ENCODE measurements at regions not wholly inside any gene's neighbourhood (a gene's known extent, or its start where the extent isn't known, plus 50 kb on each side); places are given as distances from the start of the nearest gene placed in this dataset.

DNA sequence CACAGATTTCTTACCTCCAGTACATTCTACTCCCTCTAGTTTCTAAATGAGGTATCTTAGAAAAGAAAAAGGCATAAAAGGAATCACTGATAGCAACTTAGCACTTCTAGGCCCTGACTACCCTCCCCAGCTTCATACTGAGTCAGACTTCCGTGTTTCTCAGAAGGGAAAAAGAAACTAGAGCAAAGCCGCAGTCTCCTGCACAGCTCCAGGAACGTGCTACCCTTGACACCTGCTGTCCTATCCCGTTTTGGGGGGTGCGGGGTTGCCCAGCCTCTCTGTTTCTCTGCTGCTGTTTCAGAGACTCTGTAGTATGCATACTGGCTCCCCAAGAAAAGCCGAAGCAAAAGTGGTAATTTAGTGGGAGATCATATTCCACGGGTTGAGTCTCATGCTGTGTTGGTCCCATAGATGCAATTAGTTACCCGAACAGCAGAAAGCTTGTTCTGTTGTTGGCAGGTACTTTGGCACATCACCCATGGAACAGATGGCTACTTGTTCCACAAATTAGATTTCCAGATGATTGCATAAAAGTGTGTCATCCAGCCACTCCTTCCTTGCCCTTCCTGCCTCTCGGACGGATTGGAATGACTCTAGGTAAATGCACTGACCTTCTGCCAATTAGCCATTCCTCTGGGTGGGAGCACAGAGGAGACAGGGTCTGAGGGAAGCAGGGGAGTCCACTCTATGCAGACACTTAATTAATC is 438.1 kb downstream of the FUT8 start:
- H3K36me3 ChIP-seq (ENCODE audit: control insufficient read depth in 2 of 2, insufficient read depth in 2 of 2, low read length in 2 of 2) = no peaks in the 10 kb centered on the region
- no peak overlapping the region for H3K4me3 ChIP-seq (ENCODE audit: low read length in 2 of 2)
- H3K27me3 ChIP-seq (ENCODE audit: control insufficient read depth in 1 of 2, insufficient read depth in 2 of 2, low read length in 2 of 2) = peaks cover 0 to 2% of the 10 kb centered on the region in 2 donors
- no peak overlapping the region for H3K27ac ChIP-seq (ENCODE audit: low read length)
- H3K9me3 ChIP-seq (ENCODE audit: control insufficient read depth in 2 of 2, low read length in 2 of 2) = peaks cover 0 to 3% of the 10 kb centered on the region in 2 donors
- no peak overlapping the region for H3K9ac ChIP-seq (ENCODE audit: low read length in 2 of 2)
- H3K4me1 ChIP-seq (ENCODE audit: control insufficient read depth, insufficient read depth, low read length) = no peaks in the 10 kb centered on the region

DNA sequence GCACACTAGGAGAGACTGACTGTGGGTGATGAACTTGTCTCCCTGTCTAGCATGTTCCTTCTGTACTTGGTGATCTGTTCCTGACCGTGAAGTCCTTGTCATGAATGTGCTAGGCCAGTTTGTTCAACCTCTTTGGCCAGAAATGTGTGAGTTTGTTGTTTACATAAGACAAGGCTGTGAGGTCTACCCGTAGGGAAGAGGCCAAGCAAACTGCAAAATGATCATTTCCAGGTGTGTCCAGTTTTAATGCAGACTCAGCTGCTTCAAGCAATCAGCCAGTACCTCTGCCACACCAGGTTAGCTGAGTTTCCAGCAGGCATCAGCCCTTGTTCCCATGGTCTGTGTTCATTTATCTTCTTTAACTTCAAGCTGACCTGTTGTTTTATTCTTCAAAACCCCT is 440.2 kb downstream of the FUT8 start:
- H3K9ac ChIP-seq (ENCODE audit: low read length in 2 of 2) = no peak overlapping the region
- H3K36me3 ChIP-seq (ENCODE audit: control insufficient read depth in 2 of 2, insufficient read depth in 2 of 2, low read length in 2 of 2) = no peaks in the 10 kb centered on the region
- H3K27ac ChIP-seq (ENCODE audit: low read length) = no peak overlapping the region
- H3K27me3 ChIP-seq (ENCODE audit: control insufficient read depth in 1 of 2, insufficient read depth in 2 of 2, low read length in 2 of 2) = peaks cover 0 to 2% of the 10 kb centered on the region in 2 donors
- H3K9me3 ChIP-seq (ENCODE audit: control insufficient read depth in 2 of 2, low read length in 2 of 2) = peaks cover 0 to 3% of the 10 kb centered on the region in 2 donors
- no peaks in the 10 kb centered on the region for H3K4me1 ChIP-seq (ENCODE audit: control insufficient read depth, insufficient read depth, low read length)
- H3K4me3 ChIP-seq (ENCODE audit: low read length in 2 of 2) = no peak overlapping the region

DNA sequence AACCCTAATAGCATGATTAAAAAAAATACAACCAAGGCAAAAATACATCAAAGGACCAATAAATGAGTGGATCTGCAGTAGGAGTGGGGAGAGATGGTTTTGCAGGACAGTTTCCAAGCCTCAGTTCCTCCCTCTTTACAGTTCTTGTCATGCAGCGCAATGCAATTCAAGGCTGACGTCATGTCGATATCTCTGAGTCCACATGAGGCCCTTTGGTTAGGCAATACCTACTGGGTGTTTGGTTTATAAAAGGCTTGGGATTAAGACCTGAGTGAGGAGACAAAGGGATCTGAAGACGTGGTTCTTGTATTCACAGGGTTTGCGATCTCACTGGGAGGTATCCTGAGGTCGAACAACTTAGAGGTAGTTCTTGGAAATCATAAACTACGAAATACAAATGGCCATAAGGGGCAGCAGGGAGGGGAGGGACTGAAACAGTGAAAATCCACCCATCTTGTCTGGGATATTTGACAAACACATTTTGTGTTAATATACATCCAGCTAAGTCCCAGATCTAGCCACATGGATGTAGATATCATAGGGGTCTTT is 441.0 kb downstream of the FUT8 start:
- no peak overlapping the region for H3K9ac ChIP-seq (ENCODE audit: low read length in 2 of 2)
- H3K4me1 ChIP-seq (ENCODE audit: control insufficient read depth, insufficient read depth, low read length) = no peaks in the 10 kb centered on the region
- no peaks in the 10 kb centered on the region for H3K36me3 ChIP-seq (ENCODE audit: control insufficient read depth in 2 of 2, insufficient read depth in 2 of 2, low read length in 2 of 2)
- H3K27me3 ChIP-seq (ENCODE audit: control insufficient read depth in 1 of 2, insufficient read depth in 2 of 2, low read length in 2 of 2) = peaks cover 0 to 2% of the 10 kb centered on the region in 2 donors
- H3K9me3 ChIP-seq (ENCODE audit: control insufficient read depth in 2 of 2, low read length in 2 of 2) = peaks cover 0 to 3% of the 10 kb centered on the region in 2 donors
- no peak overlapping the region for H3K27ac ChIP-seq (ENCODE audit: low read length)
- no peak overlapping the region for H3K4me3 ChIP-seq (ENCODE audit: low read length in 2 of 2)

DNA sequence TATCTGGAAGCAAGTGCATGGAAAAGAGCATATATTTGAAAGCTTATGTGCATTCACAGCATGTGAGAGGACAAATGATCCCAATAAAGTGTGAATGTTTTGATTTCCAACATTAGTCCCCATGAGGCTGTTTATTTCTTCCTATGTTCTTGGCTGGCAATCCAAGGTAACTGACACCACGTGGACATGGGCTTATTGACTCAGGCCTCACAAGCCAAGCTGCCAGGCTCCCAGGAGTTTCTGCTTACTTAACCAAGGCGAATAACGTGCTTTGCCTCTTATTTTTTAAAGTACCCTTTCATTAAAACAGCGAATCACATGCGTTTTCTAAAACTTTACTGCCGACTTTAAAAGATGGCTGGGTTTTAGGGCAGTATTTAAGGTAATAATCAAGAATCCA is 441.7 kb downstream of the FUT8 start:
- Histone ChIP-seq H3K9me3 (ENCODE audit: control insufficient read depth in 2 of 2, low read length in 2 of 2) (peaks cover 0 to 3% of the 10 kb centered on the region in 2 donors), H3K27ac (ENCODE audit: low read length) (no peak overlapping the region), H3K4me1 (ENCODE audit: control insufficient read depth, insufficient read depth, low read length) (no peaks in the 10 kb centered on the region), H3K36me3 (ENCODE audit: control insufficient read depth in 2 of 2, insufficient read depth in 2 of 2, low read length in 2 of 2) (no peaks in the 10 kb centered on the region), H3K27me3 (ENCODE audit: control insufficient read depth in 1 of 2, insufficient read depth in 2 of 2, low read length in 2 of 2) (peaks cover 0 to 2% of the 10 kb centered on the region in 2 donors), H3K9ac (ENCODE audit: low read length in 2 of 2) (no peak overlapping the region), H3K4me3 (ENCODE audit: low read length in 2 of 2) (no peak overlapping the region)

DNA sequence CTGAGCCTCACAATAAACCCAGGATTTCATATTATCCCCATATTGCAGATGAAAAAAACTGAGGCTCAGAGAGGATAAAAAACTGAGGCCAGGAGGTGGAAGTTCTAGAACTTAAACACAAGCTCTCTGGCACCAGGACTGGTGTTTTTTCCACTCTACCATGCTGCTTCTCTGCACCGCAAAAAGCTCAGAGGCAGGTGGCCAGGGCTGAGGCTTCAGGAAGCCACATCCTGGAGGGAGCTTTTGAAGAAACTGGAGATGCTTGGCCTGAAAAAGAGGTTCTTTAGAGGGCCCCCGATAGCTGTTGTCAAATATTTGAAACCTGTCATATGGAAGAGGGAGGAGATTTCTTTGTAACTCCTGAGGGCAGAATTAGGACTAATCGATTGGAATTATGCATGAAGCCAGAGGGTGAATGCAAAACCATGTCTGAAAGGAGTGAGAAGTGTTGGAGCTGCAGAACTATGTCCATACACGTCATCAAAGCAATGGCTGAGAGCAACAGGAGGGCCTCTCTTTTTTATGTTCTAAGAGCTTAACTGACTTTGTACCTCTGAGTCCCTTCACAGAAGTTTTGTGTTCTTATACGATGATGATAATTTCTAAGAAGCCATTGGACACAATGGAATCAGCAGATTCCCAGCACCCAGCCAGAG is 448.6 kb downstream of the FUT8 start:
- H3K9me3 ChIP-seq (ENCODE audit: control insufficient read depth in 2 of 2, low read length in 2 of 2) = peaks cover 0 to 5% of the 10 kb centered on the region in 2 donors
- no peaks in the 10 kb centered on the region for H3K36me3 ChIP-seq (ENCODE audit: control insufficient read depth in 2 of 2, insufficient read depth in 2 of 2, low read length in 2 of 2)
- H3K4me1 ChIP-seq (ENCODE audit: control insufficient read depth, insufficient read depth, low read length) = no peaks in the 10 kb centered on the region
- H3K9ac ChIP-seq (ENCODE audit: low read length in 2 of 2) = no peak overlapping the region
- no peak overlapping the region for H3K27ac ChIP-seq (ENCODE audit: low read length)
- H3K4me3 ChIP-seq (ENCODE audit: low read length in 2 of 2) = no peak overlapping the region
- no peaks in the 10 kb centered on the region for H3K27me3 ChIP-seq (ENCODE audit: control insufficient read depth in 1 of 2, insufficient read depth in 2 of 2, low read length in 2 of 2)

DNA sequence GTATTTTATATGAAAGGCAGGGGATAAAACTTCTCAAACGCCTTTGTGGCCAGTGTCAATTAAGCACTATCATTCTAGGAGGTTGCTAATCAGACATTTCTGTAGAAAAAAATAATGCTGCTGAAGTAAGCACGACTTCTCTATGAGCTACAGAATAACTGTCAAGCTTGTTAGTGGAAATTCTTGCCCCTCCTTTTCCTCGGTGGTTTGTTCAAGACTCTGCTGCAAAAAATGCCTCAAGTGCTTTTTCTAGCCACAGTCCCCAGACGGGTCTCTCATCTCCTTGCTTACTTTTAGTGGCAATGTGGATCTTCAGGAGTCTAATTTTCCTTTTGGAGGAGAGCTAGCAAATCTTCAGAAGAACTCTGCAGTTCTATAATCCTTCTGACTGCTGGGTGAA is 452.0 kb downstream of the FUT8 start:
- H3K4me3 ChIP-seq (ENCODE audit: low read length in 2 of 2) = no peak overlapping the region
- no peaks in the 10 kb centered on the region for H3K4me1 ChIP-seq (ENCODE audit: control insufficient read depth, insufficient read depth, low read length)
- H3K9me3 ChIP-seq (ENCODE audit: control insufficient read depth in 2 of 2, low read length in 2 of 2) = peaks cover 0 to 5% of the 10 kb centered on the region in 2 donors
- no peaks in the 10 kb centered on the region for H3K36me3 ChIP-seq (ENCODE audit: control insufficient read depth in 2 of 2, insufficient read depth in 2 of 2, low read length in 2 of 2)
- H3K27ac ChIP-seq (ENCODE audit: low read length) = no peak overlapping the region
- H3K27me3 ChIP-seq (ENCODE audit: control insufficient read depth in 1 of 2, insufficient read depth in 2 of 2, low read length in 2 of 2) = no peaks in the 10 kb centered on the region
- no peak overlapping the region for H3K9ac ChIP-seq (ENCODE audit: low read length in 2 of 2)

DNA sequence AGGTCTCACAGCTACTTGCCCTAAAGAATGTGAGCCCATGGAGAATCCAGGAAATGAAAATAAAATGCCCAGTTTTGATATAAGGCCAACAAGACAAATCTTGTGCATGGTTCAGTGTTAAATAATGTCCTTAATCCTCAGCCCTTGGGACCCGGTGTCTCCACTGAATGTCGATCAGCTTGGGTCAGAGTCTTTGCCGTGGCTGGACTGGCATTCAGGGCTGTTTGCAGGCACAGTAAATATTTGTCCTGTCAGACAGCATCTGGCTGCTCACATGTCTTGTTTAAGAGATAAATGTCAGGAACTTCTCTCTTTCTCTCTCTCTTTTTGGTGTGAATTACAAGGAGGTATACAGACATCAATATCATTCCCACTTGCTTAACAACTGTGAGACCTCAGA is 452.5 kb downstream of the FUT8 start:
- Histone ChIP-seq H3K4me3 (ENCODE audit: low read length in 2 of 2) (no peak overlapping the region), H3K4me1 (ENCODE audit: control insufficient read depth, insufficient read depth, low read length) (no peaks in the 10 kb centered on the region), H3K9ac (ENCODE audit: low read length in 2 of 2) (no peak overlapping the region), H3K9me3 (ENCODE audit: control insufficient read depth in 2 of 2, low read length in 2 of 2) (peaks cover 0 to 5% of the 10 kb centered on the region in 2 donors), H3K36me3 (ENCODE audit: control insufficient read depth in 2 of 2, insufficient read depth in 2 of 2, low read length in 2 of 2) (no peaks in the 10 kb centered on the region), H3K27me3 (ENCODE audit: control insufficient read depth in 1 of 2, insufficient read depth in 2 of 2, low read length in 2 of 2) (no peaks in the 10 kb centered on the region), H3K27ac (ENCODE audit: low read length) (no peak overlapping the region)

DNA sequence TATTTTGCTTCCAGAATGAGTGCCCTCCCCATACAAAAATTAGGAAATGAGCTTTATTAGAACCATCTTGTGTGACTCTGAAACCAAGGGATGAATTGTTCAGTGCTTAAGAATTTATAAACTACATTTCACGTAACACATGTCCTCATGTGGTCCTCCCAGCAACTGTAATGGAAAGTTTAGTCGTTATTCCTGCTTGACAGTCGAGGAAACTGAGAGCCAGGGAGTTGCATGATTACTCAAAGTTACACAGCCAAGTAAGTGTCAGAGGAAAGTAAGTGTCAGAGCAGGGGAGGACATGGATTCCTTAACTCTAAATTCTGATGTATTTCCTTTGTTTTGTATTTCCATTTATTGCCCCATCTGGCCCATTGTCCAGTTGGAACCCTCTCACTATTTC is 453.9 kb downstream of the FUT8 start:
- Histone ChIP-seq H3K4me1 (ENCODE audit: control insufficient read depth, insufficient read depth, low read length) (no peaks in the 10 kb centered on the region), H3K9ac (ENCODE audit: low read length in 2 of 2) (no peak overlapping the region), H3K36me3 (ENCODE audit: control insufficient read depth in 2 of 2, insufficient read depth in 2 of 2, low read length in 2 of 2) (no peaks in the 10 kb centered on the region), H3K4me3 (ENCODE audit: low read length in 2 of 2) (no peak overlapping the region), H3K9me3 (ENCODE audit: control insufficient read depth in 2 of 2, low read length in 2 of 2) (peaks cover 0 to 5% of the 10 kb centered on the region in 2 donors), H3K27ac (ENCODE audit: low read length) (no peak overlapping the region), H3K27me3 (ENCODE audit: control insufficient read depth in 1 of 2, insufficient read depth in 2 of 2, low read length in 2 of 2) (no peaks in the 10 kb centered on the region)

DNA sequence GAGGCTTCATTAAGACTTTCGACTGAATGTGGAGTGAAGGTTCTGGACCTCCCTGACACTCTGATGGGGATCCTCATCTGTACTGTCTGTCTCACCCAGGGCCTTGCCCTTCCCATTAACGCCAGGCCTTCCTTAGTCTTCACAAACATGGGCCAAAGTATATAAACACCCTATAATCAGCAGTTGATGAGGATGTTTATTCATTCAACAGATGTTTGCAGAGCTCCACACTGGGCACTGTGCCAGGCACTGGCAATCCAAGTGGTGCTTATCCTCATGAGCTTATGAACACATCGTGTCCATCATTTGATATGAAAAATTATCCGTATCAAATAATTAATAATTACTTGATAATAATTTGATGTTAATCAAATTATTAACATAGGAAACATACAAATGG is 454.4 kb downstream of the FUT8 start:
- Histone ChIP-seq H3K27me3 (ENCODE audit: control insufficient read depth in 1 of 2, insufficient read depth in 2 of 2, low read length in 2 of 2) (no peaks in the 10 kb centered on the region), H3K9ac (ENCODE audit: low read length in 2 of 2) (no peak overlapping the region), H3K4me3 (ENCODE audit: low read length in 2 of 2) (no peak overlapping the region), H3K27ac (ENCODE audit: low read length) (no peak overlapping the region), H3K4me1 (ENCODE audit: control insufficient read depth, insufficient read depth, low read length) (no peaks in the 10 kb centered on the region), H3K9me3 (ENCODE audit: control insufficient read depth in 2 of 2, low read length in 2 of 2) (peaks cover 0 to 5% of the 10 kb centered on the region in 2 donors), H3K36me3 (ENCODE audit: control insufficient read depth in 2 of 2, insufficient read depth in 2 of 2, low read length in 2 of 2) (no peaks in the 10 kb centered on the region)

DNA sequence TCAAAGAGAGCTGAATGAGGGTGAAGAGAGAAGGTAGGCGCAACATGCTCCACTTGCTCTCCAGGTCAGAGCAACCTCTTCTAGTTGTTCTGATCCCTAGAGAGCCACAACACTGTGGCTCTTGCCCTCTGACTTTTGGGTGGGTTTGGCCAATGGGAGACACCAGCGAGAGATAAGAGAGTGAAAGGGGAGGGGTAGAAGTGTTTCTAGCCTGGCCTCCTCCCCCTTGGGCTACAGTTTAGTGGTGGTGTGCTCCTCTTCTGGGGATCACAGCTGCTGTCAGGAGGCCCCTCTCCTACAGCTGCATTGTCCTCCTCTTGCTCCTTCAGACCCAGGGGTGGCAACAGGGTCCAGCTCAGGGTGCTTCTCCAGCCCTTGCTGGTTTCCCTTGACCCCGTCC is 454.8 kb downstream of the FUT8 start:
- H3K27me3 ChIP-seq (ENCODE audit: control insufficient read depth in 1 of 2, insufficient read depth in 2 of 2, low read length in 2 of 2) = no peaks in the 10 kb centered on the region
- H3K4me3 ChIP-seq (ENCODE audit: low read length in 2 of 2) = no peak overlapping the region
- H3K4me1 ChIP-seq (ENCODE audit: control insufficient read depth, insufficient read depth, low read length) = no peaks in the 10 kb centered on the region
- H3K27ac ChIP-seq (ENCODE audit: low read length) = no peak overlapping the region
- no peaks in the 10 kb centered on the region for H3K36me3 ChIP-seq (ENCODE audit: control insufficient read depth in 2 of 2, insufficient read depth in 2 of 2, low read length in 2 of 2)
- peaks cover 0 to 5% of the 10 kb centered on the region in 2 donors for H3K9me3 ChIP-seq (ENCODE audit: control insufficient read depth in 2 of 2, low read length in 2 of 2)
- no peak overlapping the region for H3K9ac ChIP-seq (ENCODE audit: low read length in 2 of 2)

DNA sequence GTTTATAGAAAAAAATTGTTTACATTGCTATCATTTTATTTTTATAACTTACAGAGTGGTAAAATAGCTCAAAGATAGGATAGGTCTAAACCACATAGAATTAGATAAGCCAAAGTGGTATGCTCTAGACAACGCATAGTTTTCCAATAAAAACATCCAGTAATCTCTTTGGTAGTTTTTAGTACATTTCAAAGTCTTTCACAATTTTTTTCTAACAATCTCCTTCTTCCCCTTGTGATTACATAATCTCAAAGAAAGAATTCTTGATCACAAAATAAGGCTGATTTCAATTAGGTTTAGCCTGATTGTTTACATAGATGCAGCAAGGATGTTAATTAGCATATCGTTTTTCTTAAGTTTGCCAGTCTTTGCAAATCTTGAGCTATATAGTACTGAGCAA is 460.0 kb downstream of the FUT8 start:
- H3K36me3 ChIP-seq (ENCODE audit: control insufficient read depth in 2 of 2, insufficient read depth in 2 of 2, low read length in 2 of 2) = no peaks in the 10 kb centered on the region
- H3K27me3 ChIP-seq (ENCODE audit: control insufficient read depth in 1 of 2, insufficient read depth in 2 of 2, low read length in 2 of 2) = no peaks in the 10 kb centered on the region
- no peak overlapping the region for H3K27ac ChIP-seq (ENCODE audit: low read length)
- H3K4me3 ChIP-seq (ENCODE audit: low read length in 2 of 2) = no peak overlapping the region
- no peaks in the 10 kb centered on the region for H3K9me3 ChIP-seq (ENCODE audit: control insufficient read depth in 2 of 2, low read length in 2 of 2)
- no peaks in the 10 kb centered on the region for H3K4me1 ChIP-seq (ENCODE audit: control insufficient read depth, insufficient read depth, low read length)
- no peak overlapping the region for H3K9ac ChIP-seq (ENCODE audit: low read length in 2 of 2)
